ENCODE measurements at regions not wholly inside any gene's neighbourhood (a gene's known extent, or its start where the extent isn't known, plus 50 kb on each side); places are given as distances from the start of the nearest gene placed in this dataset.

DNA sequence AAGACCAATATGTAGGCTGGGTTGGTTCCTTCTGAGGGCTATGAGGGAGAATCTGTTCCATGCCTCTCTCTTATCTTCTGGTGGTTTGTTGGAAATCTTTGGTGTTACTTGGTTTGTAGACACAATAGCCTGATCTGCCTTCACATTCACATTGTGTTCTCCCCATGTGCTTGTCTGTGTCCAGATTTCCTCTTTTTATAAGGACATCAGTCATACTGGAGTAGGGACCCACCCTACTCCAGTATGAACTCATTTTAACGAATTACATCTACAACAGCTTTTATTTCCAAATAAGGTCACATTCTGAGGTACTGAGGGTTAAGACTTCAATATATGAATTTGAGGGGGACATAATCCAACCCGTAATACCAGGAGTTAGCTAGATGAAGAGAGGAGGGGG, 75.9 kb downstream of the DISP1 start:
- TF ChIP-seq, protein P1, sequence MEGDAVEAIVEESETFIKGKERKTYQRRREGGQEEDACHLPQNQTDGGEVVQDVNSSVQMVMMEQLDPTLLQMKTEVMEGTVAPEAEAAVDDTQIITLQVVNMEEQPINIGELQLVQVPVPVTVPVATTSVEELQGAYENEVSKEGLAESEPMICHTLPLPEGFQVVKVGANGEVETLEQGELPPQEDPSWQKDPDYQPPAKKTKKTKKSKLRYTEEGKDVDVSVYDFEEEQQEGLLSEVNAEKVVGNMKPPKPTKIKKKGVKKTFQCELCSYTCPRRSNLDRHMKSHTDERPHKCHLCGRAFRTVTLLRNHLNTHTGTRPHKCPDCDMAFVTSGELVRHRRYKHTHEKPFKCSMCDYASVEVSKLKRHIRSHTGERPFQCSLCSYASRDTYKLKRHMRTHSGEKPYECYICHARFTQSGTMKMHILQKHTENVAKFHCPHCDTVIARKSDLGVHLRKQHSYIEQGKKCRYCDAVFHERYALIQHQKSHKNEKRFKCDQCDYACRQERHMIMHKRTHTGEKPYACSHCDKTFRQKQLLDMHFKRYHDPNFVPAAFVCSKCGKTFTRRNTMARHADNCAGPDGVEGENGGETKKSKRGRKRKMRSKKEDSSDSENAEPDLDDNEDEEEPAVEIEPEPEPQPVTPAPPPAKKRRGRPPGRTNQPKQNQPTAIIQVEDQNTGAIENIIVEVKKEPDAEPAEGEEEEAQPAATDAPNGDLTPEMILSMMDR (IDR thresholded peaks at IDR 0.05) = no peak
- no peak for TF ChIP-seq POLR2A (IDR thresholded peaks at IDR 0.05)

Measured in vagina (tissue), 2 donors.